ENCODE measurements at regions not wholly inside any gene's neighbourhood (a gene's known extent, or its start where the extent isn't known, plus 50 kb on each side); places are given as distances from the start of the nearest gene placed in this dataset.

- Mint-ChIP-seq H3K36me3 (no peaks in the 10 kb centered on the region), H3K27me3 (ENCODE audit: insufficient read depth, low read depth) (no peaks in the 10 kb centered on the region), H3K4me3 (no peak overlapping the region), H3K4me1 (no peaks in the 10 kb centered on the region), H3K27ac (no peak overlapping the region), H3K9me3 (peaks cover 2% of the 10 kb centered on the region)
- H3K27me3 ChIP-seq: no peaks in the 10 kb centered on the region
- no peak for DNase-seq (ENCODE audit: low spot score)
- peak overlapping the region; percentile 31 for H2AFZ ChIP-seq (replicated peaks)
- H3F3A ChIP-seq (ENCODE audit: low read depth): no peaks in the 10 kb centered on the region
- no peaks in the 10 kb centered on the region for H4K20me1 ChIP-seq (ENCODE audit: low read depth)
- H3K9ac ChIP-seq: no peak overlapping the region
- TF ChIP-seq EZH2 (IDR thresholded peaks at IDR 0.05) (no peak), EZH2phosphoT487 (IDR thresholded peaks at IDR 0.05) (no peak)
- H3K4me2 ChIP-seq: no peak overlapping the region
- no peaks in the 10 kb centered on the region for H3K9me3 ChIP-seq (ENCODE audit: low read depth)
- H3K79me2 ChIP-seq (ENCODE audit: low read depth): no peaks in the 10 kb centered on the region
- H3K27ac ChIP-seq: no peak overlapping the region
- H3K4me1 ChIP-seq: no peaks in the 10 kb centered on the region
- no peaks in the 10 kb centered on the region for H3K36me3 ChIP-seq
- H3K4me3 ChIP-seq: no peak overlapping the region
These were observed 306.2 kb upstream of the PUM3 start for GRCh38 chr9:3150074-3150473.

GRCh38 chr9:3138231-3139229 is 294.6 kb upstream of the PUM3 start:
- no peak for TF ChIP-seq CTCF (IDR thresholded peaks at IDR 0.05)
- TF ChIP-seq EZH2phosphoT487 (IDR thresholded peaks at IDR 0.05): no peak
- TF ChIP-seq EZH2 (IDR thresholded peaks at IDR 0.05): no peak
- Histone ChIP-seq H3K27me3 (no peaks in the 10 kb centered on the region), H3K9ac (no peak overlapping the region)

GRCh38 chr9:3137347-3137695 is 293.4 kb upstream of the PUM3 start:
- no peak overlapping the region for H2AFZ ChIP-seq (replicated peaks)
- no peaks in the 10 kb centered on the region for H3K4me1 ChIP-seq
- H3K4me3 ChIP-seq: no peak overlapping the region
- Mint-ChIP-seq H3K36me3 (no peaks in the 10 kb centered on the region), H3K4me3 (no peak overlapping the region), H3K4me1 (no peaks in the 10 kb centered on the region), H3K9me3 (peaks cover 4% of the 10 kb centered on the region), H3K27me3 (ENCODE audit: insufficient read depth, low read depth) (no peaks in the 10 kb centered on the region), H3K27ac (no peak overlapping the region)
- TF ChIP-seq EZH2phosphoT487 (IDR thresholded peaks at IDR 0.05) (no peak), EZH2 (IDR thresholded peaks at IDR 0.05) (no peak), CTCF (IDR thresholded peaks at IDR 0.05) (no peak)
- H3K9me3 ChIP-seq (ENCODE audit: low read depth): no peaks in the 10 kb centered on the region
- no peak overlapping the region for H3K27ac ChIP-seq
- no peak overlapping the region for H3K9ac ChIP-seq
- no peak overlapping the region for H3K4me2 ChIP-seq
- no peaks in the 10 kb centered on the region for H3K36me3 ChIP-seq
- no peaks in the 10 kb centered on the region for H3K27me3 ChIP-seq
- no peaks in the 10 kb centered on the region for H3F3A ChIP-seq (ENCODE audit: low read depth)
- H4K20me1 ChIP-seq (ENCODE audit: low read depth): no peaks in the 10 kb centered on the region
- no peaks in the 10 kb centered on the region for H3K79me2 ChIP-seq (ENCODE audit: low read depth)
- no peak for DNase-seq (ENCODE audit: low spot score)

More at GRCh38 chr9:3138231-3139229, 294.6 kb upstream of the PUM3 start:
- H3K9me3 ChIP-seq (ENCODE audit: low read depth): no peaks in the 10 kb centered on the region
- H3K4me2 ChIP-seq: no peak overlapping the region
- H3K4me1 ChIP-seq: no peaks in the 10 kb centered on the region
- H3K9me3 Mint-ChIP-seq: peaks cover 11% of the 10 kb centered on the region
- no peak overlapping the region for H3K4me3 ChIP-seq
- no peak overlapping the region for H3K4me3 Mint-ChIP-seq
- no peaks in the 10 kb centered on the region for H3K27me3 Mint-ChIP-seq (ENCODE audit: insufficient read depth, low read depth)
- DNase-seq (ENCODE audit: low spot score): no peak
- H3K36me3 Mint-ChIP-seq: no peaks in the 10 kb centered on the region
- H3K27ac Mint-ChIP-seq: no peak overlapping the region
- no peaks in the 10 kb centered on the region for H3K79me2 ChIP-seq (ENCODE audit: low read depth)
- no peak overlapping the region for H2AFZ ChIP-seq (replicated peaks)
- no peaks in the 10 kb centered on the region for H4K20me1 ChIP-seq (ENCODE audit: low read depth)
- no peaks in the 10 kb centered on the region for H3F3A ChIP-seq (ENCODE audit: low read depth)
- H3K27ac ChIP-seq: no peak overlapping the region
- H3K36me3 ChIP-seq: no peaks in the 10 kb centered on the region
- H3K4me1 Mint-ChIP-seq: no peaks in the 10 kb centered on the region
